Mucosa of descending colon (tissue), 3 donors: ENCODE measurements at regions not wholly inside any gene's neighbourhood (a gene's known extent, or its start where the extent isn't known, plus 50 kb on each side); places are given as distances from the start of the nearest gene placed in this dataset.

Experiments used
- ATAC-seq: fragments of 200-7000 bp; cut with Tn5 transposase; one replicate; pipeline ENCODE4 v1.9.1; 2020; ENCODE audit warnings: mild to moderate bottlenecking, moderate library complexity
- DNase-seq, 3 donors: peaks; one replicate each; pipeline ENCODE4 v3.0.0-alpha.2; 2020
- H3K36me3 ChIP-seq: fragments of 200-600 bp; one replicate; pipeline ENCODE4 v1.8.0; 2021; ENCODE audit warnings: low read depth, mild to moderate bottlenecking
- H3K4me1 ChIP-seq: fragments of 200-600 bp; one replicate; pipeline ENCODE4 v1.8.0; 2021; ENCODE audit warnings: low read depth, mild to moderate bottlenecking
- H3K4me3 ChIP-seq: fragments of 200-600 bp; one replicate; pipeline ENCODE4 v1.8.0; 2021; ENCODE audit warnings: mild to moderate bottlenecking
- H3K9me3 ChIP-seq: fragments of 200-600 bp; one replicate; pipeline ENCODE4 v1.8.0; 2021; ENCODE audit warnings: mild to moderate bottlenecking
- CTCF ChIP-seq: fragments of 200-600 bp; IDR thresholded peaks from one replicate; pipeline ENCODE4 v1.8.0; 2022; ENCODE audit warnings: antibody characterized with exemption, mild to moderate bottlenecking
- intact Hi-C, 2 donors: fragments of 100-400 bp; cut with DNase I in 1 of 2; cut with micrococcal nuclease in 1 of 2; formaldehyde crosslinking; loops; one replicate each; pipeline versions ENCODE4 v1.11.0 to v1.11.1; 2022; cut with DNase I, micrococcal nuclease
- donor health status: DM: no; HTN: no; CAD: no; lungs with moderate emphysema.
- donor health status: DM: no; HTN: no; CAD: no.
- donor health status: DM: no; HTN: yes; CAD: no.

GRCh38 chrX:6599230-6599860, 64.4 kb upstream of the VCX3A start:
- no peak for TF ChIP-seq CTCF
- Histone ChIP-seq H3K9me3 (no peaks in the 10 kb centered on the region), H3K4me1 (no peaks in the 10 kb centered on the region), H3K36me3 (no peaks in the 10 kb centered on the region), H3K4me3 (no peak overlapping the region)
- ATAC-seq (no peak), DNase-seq (no peak)
- intact Hi-C loops, result no loop called here
